Fibroblast of skin of right quadriceps (primary cell): ENCODE measurements at regions not wholly inside any gene's neighbourhood (a gene's known extent, or its start where the extent isn't known, plus 50 kb on each side); places are given as distances from the start of the nearest gene placed in this dataset.
A peak's percentile ranks its signal among the peaks of the same experiment; 100 is the strongest.
"Not testable (repeated sequence)": the region's sequence is repeated elsewhere in the genome, so short reads cannot be mapped to it uniquely, and the experiment has no call there.

Experiments
- DNase-seq: peaks from one replicate; pipeline ENCODE4 v3.0.0-alpha.2; 2013

DNA sequence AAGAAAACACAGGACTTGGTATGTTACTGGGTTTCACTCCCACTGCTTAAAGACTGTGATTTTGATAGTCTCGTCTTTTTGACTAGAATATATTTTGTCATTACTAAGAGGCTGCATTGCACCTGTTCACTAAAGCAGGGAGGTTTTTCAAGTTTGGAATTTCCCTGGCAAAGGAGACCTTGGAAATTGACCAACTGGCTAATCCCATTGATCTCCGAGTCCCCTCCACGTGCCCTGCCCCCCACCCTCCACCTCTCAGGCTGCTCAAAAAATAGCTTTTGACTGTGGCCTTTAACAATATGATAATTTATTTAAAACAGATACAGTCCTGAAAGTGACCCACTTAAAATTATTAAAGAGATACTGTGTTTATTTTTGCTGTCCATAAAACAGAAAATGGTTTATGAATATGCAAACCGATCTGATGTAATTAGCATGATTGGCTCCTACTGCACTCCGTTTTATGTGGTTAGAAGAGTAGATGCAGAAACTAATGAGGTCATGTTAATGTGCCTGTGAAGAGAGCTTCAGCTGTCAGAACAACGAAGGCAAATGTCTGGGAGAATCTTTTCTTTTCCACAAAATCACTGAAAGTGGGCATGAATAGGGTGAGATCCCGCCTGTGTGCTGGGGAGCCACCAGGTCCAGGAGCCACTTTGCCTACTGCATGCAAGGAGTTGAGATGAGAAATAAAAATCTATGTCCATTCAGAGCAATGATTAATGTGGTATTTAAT, 361.5 kb downstream of the RRAGC start:
- DNase-seq: no peak

GRCh38 chr1:38493306-38493705, 366.3 kb downstream of the RRAGC start:
- not testable (repeated sequence) for DNase-seq

- peak; percentile 8 for DNase-seq
Measured at GRCh38 chr1:38489844-38490270, 369.7 kb downstream of the RRAGC start.

GRCh38 chr1:38488162-38488898, 371.2 kb downstream of the RRAGC start:
- no peak for DNase-seq

DNA sequence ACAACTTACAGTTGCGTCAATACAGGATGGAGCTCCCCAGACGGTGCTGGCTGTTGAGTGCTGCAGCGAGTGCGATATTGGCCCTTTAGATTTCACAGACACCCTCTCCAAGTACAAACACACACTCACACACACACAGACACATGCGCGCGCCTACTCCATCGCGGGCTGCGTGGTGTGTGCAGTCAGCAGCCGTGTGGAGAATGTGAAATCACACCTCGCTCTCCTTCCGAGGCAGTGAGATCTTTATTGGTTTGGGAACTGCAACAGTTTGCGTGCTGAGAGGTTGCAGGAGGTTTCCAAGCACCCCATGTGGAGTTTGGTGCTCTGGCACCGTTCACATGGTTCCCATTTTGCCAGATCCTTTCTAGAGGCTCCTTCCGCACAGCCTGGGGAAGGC, 372.2 kb downstream of the RRAGC start:
- no peak for DNase-seq

- DNase-seq: no peak
Measured at GRCh38 chr1:38486085-38486484, 373.5 kb downstream of the RRAGC start.

DNA sequence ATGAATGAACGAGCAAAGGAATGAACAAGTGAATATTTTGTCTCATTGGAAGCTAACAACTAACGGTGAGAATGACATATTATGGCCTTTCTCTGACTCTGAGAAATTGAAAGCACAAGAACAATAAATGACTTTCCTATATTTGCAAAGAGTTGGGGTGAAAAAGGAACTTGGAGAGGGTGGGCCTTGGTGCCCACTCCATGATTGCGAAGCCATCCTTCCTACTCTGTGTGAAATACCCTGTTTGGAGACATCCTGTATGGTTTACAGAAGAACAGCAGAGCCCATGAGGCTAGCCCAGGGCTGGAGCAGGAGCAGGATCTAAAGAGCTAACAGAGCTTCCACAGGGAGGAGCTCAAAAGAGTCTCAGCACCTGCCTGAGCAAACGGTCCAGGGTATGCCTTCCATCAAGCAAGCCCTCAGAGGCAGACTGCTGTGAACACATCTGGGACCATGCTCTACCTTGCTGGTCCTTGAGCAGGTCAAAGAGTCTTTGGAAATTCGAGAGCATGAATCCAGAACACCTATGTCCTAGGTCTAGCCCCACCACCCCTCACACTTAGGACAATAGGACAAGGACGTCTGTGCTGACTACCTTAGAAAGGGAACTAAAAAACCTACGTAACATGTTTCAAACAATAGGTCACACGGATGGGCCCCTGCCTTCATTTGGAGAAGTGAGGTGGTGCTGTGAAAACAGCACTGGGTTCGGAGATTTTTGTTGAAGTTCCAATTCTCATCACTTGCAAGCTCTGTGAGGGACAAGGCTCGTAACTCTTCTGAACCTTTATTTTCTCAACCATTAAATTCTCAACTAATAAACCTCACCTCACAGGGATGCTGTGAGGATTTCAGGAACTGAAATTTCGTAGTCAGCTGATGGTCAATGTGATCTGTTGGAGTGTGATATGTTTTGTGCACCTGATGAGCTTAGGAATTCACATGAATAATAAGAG, 377.4 kb downstream of the RRAGC start:
- DNase-seq: no peak

GRCh38 chr1:38479662-38480061, 379.9 kb downstream of the RRAGC start:
- DNase-seq: not testable (repeated sequence)

DNA sequence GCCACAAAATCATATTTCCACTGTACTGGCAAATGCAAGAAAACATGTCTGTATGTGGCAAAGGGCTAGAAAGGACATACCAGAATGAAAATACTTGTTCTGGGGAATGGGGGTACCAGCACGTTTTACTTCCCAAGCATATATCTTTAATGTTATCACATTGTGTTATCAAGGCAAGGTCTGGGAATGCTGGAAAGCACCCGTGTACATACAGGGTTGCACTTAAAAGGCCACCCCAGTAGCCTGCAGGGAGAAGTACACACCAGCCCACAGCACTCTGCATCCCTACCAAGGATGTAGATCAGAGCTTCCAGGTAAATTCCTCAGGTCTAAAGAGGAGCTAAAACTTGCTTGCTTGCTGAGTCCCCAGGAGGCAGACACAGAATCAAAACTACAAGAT, 381.8 kb downstream of the RRAGC start:
- DNase-seq: no peak

DNA sequence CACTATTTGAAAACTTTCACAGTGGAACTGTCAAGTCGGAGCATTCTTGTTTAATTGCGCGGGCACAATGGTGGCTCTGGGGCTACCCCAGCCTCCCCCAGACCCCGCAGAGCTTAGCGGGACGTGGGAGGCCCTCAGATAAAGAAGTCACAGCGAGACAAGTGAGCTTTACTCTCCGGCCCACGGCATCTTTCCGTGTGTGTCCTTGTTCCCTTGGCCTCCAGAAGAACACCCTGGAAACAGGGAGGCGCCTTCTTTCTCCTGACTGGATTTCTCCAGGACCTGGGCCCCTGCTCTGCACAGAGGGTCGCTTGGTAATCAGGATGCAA, 382.8 kb downstream of the RRAGC start:
- no peak for DNase-seq

DNA sequence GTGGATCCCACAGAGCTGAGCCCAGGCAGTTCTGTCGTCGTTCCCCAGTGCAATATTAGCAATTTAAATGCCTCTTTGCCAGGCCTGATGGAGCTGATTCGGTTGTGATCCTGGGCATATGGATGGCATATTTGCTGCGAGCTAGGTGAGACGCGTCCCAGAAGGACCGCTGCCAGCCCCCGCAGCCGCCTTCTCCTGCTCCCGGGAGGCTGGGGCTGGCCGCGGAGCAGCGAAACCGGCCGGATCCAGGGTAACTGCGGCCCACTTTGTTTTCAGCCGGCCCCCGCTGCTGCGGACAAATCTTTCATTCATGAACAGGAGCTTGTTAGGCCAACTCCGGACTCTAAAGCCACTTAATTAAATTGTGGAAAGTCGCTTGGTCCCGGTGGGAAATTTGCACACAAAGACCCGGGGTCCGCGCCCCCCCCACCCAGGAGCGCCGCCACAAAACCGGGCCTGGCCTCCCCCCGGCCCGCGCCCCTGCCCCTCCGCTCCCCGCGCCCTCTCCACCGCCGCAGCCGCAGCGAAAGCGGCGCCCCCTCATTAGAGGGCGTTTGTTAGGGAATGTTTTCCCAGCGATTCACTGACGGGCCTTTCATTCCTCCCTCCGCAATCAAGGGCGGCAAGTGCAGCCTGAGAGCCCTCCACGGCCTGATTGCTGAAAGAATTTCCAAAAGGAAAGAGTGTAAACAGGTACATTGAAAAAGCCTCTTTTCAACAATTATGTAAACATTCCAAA, 383.3 kb downstream of the RRAGC start:
- no peak for DNase-seq

GRCh38 chr1:38475624-38476005, 384.0 kb downstream of the RRAGC start:
- DNase-seq: no peak

DNA sequence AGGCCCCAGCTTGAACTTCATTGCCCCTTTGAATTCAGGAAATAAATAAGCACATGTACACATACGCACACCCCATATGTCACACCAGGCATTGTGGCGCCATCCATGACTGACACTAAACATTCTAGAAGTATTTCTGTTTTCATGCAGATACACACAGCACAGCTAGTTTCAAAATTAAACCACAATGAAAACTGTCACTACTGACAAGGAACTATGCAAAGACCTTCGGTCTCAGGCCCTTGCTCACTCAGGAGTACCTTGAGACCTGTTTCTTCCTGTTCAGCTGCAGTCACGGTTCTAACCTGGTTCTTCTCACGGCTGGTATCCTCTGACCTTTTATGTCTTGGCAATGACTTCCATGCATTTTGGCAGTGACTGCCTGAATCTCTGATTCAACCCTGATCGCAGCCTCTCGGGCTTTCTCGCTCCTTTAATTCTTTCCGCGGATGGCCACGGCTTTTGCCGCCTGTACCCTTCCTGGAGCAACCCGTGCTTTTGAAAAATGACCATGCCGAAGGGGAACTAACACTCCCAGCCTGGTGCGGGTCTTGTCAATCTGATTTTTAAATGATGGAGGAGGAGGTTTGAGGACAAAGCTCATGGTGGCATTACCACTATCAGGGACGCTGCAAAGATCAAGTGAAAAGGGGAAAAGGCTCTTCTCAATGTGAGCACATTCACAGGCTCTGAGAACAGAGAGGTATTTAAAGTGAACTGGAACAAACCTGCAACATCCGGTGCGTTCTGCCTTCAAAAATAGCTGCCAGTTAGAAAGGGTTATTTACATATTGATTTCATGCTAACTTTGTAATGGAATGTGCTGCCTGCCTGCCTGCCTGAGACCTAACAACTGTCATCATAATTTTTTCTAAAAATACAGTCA, 384.6 kb downstream of the RRAGC start:
- no peak for DNase-seq

DNA sequence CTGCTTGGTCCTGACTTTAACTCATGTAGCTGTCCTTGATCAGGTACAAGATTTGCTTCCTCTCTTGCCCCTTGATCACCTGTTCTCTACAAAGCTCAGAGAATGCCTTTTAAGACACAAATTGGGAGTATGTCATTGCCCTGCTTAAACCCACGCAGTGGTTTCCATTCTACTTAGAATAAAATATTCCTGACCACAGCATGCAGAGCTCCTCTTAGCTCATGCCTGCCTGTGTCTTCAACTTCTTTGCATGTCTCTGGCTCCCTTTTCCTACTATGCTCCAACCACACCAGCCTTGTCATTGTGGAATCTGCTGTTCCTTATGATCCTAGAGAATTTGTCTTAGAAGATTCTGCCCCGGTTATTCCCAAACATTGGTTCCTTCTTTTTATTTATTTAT, 393.1 kb downstream of the RRAGC start:
- no peak for DNase-seq

GRCh38 chr1:38465460-38465859, 394.1 kb downstream of the RRAGC start:
- DNase-seq: no peak

- DNase-seq: no peak
Measured at GRCh38 chr1:38464071-38464661, 395.4 kb downstream of the RRAGC start.

GRCh38 chr1:38463074-38463473, 396.5 kb downstream of the RRAGC start:
- no peak for DNase-seq

DNA sequence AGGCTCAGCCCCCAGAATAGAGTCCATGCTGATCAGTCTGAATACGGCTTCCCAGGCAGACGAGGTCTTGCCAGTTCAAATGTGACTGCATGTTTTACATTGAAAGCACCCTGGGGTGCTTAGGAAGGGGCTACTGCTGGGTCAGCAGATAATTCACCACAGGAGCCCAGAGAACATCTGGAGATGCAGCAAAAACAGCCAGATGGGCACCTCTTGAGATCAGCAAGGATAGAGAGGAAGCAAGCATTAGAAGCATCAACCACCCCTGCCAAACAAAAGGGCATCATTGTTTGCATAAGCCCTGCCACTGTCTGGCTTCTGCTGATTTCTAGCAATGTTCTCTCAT, 403.1 kb downstream of the RRAGC start:
- no peak for DNase-seq

- peak; percentile 27 for DNase-seq
Measured at GRCh38 chr1:38455829-38456530, 403.6 kb downstream of the RRAGC start.

DNA sequence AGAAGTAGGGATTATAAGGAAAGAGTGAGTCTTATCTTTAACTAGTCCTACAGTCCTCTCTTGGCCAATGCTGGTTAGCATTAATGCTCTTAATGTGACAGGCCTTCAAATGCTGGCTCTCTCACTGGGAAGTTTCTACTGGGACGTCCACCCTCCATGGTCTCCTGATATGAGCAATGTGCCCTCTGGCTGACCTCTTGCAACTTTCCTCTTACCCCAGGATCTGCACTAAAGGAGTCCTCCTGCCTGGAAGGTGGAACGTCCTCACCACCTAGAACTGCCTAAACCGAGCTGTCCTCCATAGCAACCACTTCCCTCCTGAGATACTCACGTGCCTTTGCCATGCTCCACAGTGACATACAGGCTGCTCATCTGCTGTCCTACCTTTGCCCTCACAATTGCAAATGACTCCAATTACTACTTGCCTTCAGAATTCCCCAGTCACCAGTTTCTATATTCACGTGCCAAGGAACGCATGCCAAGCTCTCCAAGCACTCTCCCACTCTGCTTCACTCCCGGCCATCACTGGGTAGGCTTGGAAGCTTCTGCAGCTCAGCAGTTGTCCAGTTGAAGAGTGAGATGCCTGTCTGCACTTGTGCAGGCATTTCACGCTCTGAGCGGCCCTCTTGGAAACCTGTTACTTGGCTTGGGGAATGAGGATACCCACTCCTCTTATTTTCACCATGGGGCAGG, 404.7 kb downstream of the RRAGC start:
- no peak for DNase-seq
